ENCODE measurements at regions not wholly inside any gene's neighbourhood (a gene's known extent, or its start where the extent isn't known, plus 50 kb on each side); places are given as distances from the start of the nearest gene placed in this dataset.

GRCh38 chr3:1852950-1853349 is 245.7 kb upstream of the CNTN4 start:
- 55 to 62% methylated on average over 2 of the region's 2 CpGs for WGBS, 2 donors

GRCh38 chr3:1855841-1856240 is 242.8 kb upstream of the CNTN4 start:
- DNase-seq (no peak), ATAC-seq (no peak)
- no peaks in the 10 kb centered on the region for H3K36me3 ChIP-seq
- H3K4me1 ChIP-seq = no peaks in the 10 kb centered on the region
- 53 to 60% methylated on average over 3 of the region's 3 CpGs for WGBS, 2 donors
- no peak overlapping the region for H3K27ac ChIP-seq
- TF ChIP-seq, protein P1, sequence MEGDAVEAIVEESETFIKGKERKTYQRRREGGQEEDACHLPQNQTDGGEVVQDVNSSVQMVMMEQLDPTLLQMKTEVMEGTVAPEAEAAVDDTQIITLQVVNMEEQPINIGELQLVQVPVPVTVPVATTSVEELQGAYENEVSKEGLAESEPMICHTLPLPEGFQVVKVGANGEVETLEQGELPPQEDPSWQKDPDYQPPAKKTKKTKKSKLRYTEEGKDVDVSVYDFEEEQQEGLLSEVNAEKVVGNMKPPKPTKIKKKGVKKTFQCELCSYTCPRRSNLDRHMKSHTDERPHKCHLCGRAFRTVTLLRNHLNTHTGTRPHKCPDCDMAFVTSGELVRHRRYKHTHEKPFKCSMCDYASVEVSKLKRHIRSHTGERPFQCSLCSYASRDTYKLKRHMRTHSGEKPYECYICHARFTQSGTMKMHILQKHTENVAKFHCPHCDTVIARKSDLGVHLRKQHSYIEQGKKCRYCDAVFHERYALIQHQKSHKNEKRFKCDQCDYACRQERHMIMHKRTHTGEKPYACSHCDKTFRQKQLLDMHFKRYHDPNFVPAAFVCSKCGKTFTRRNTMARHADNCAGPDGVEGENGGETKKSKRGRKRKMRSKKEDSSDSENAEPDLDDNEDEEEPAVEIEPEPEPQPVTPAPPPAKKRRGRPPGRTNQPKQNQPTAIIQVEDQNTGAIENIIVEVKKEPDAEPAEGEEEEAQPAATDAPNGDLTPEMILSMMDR (IDR thresholded peaks at IDR 0.05) = no peak
- H3K27me3 ChIP-seq = no peaks in the 10 kb centered on the region
- no peaks in the 10 kb centered on the region for H3K9me3 ChIP-seq
- H3K4me3 ChIP-seq = no peak overlapping the region
- intact Hi-C loops (cut with DNase I) = no loop called here

More at GRCh38 chr3:1852950-1853349, 245.7 kb upstream of the CNTN4 start:
- Histone ChIP-seq H3K4me3 (no peak overlapping the region), H3K27ac (no peak overlapping the region), H3K27me3 (no peaks in the 10 kb centered on the region), H3K4me1 (no peaks in the 10 kb centered on the region), H3K9me3 (no peaks in the 10 kb centered on the region), H3K36me3 (no peaks in the 10 kb centered on the region)
- DNase-seq (no peak), ATAC-seq (no peak)
- TF ChIP-seq, protein P1 (IDR thresholded peaks at IDR 0.05) = no peak
- intact Hi-C loops (cut with DNase I) = no loop called here

GRCh38 chr3:1870738-1871137 is 227.9 kb upstream of the CNTN4 start:
- 94 to 95% methylated on average over 7 of the region's 7 CpGs for WGBS, 2 donors

DNA sequence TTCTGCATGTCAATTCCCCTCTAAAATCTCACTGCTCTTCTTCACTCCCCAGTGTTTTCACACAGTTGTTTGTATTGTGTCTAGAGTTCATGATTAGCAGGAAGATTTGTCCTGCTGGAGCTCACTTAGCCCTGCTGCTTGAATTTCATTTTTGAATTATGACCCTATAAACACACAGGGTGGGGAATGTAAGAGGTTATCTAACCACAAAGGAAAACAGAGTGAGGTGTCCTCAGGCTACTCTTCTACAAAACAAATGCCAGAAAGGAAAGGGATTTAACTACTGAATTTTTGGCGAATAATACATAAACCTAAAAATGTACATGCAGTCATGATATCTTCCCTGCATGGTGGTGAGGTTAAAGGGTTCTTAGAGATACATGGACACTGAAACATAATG is 215.1 kb upstream of the CNTN4 start:
- 53 to 77% methylated on average over 1 of the region's 1 CpG for WGBS, 2 donors
- Histone ChIP-seq H3K4me1 (no peaks in the 10 kb centered on the region), H3K36me3 (no peaks in the 10 kb centered on the region), H3K9me3 (peaks cover 0 to 14% (median 1%) of the 10 kb centered on the region in 11 donors), H3K27ac (no peak overlapping the region), H3K4me3 (no peak overlapping the region), H3K27me3 (no peaks in the 10 kb centered on the region)
- intact Hi-C loops (cut with DNase I) = no loop called here
- DNase-seq (no peak), ATAC-seq (no peak)
- TF ChIP-seq, protein P1 (IDR thresholded peaks at IDR 0.05) = no peak

More at GRCh38 chr3:1870738-1871137, 227.9 kb upstream of the CNTN4 start:
- Histone ChIP-seq H3K36me3 (no peaks in the 10 kb centered on the region), H3K4me3 (no peak overlapping the region), H3K27me3 (no peaks in the 10 kb centered on the region), H3K4me1 (no peaks in the 10 kb centered on the region), H3K27ac (no peak overlapping the region), H3K9me3 (peaks cover 0 to 7% (median 0%) of the 10 kb centered on the region in 11 donors)
- no peak for ATAC-seq
- no peak for DNase-seq
- TF ChIP-seq, protein P1 (IDR thresholded peaks at IDR 0.05) = no peak
- intact Hi-C loops (cut with DNase I) = no loop called here
